SK-N-SH (cell line): ENCODE measurements at regions not wholly inside any gene's neighbourhood (a gene's known extent, or its start where the extent isn't known, plus 50 kb on each side); places are given as distances from the start of the nearest gene placed in this dataset.

Experiments
- CTCF ChIA-PET: fragments of 300-600, 350-600 bp; formaldehyde crosslinking; extraction: SDS; loops from one replicate; lab custom pipeline; 2021; lab: Yijun Ruan, JAX
- POLR2A ChIA-PET: fragments of 350-600 bp; sonication (Branson Sonifier 250); formaldehyde crosslinking; extraction: SDS; loops from one replicate; lab custom pipeline; 2020; ENCODE audit warnings: antibody characterized with exemption, inconsistent platforms; lab: Yijun Ruan, JAX
- DNase-seq: peaks from one replicate; pipeline ENCODE4 v3.0.0; 2012
- H2AFZ ChIP-seq: fragments of 200-600 bp; sonication (generic); 2 replicates; pipeline ENCODE4 v1.8.1; 2016; ENCODE audit warnings: antibody characterized with exemption, mild to moderate bottlenecking, low read depth
- H3F3A ChIP-seq: fragments of 200-600 bp; sonication (generic); replicated peaks from 2 replicates; pipeline ENCODE3; 2016; ENCODE audit warnings: antibody characterized with exemption, mild to moderate bottlenecking; ENCODE audit not compliant: insufficient read depth
- H3K27ac ChIP-seq, 2 experiments: fragments of 200-500 bp in 1 of 2; fragments of 200-600 bp in 1 of 2; sonication (Bioruptor generic) in 1 of 2; sonication (generic), shearing (Covaris generic) in 1 of 2; 2 replicates each; pipeline versions ENCODE4 v1.5.1 to v1.6.1; 2014 to 2016; ENCODE audit warnings: low read depth in 2 of 2, inconsistent platforms in 1 of 2, low read length in 1 of 2, mild to moderate bottlenecking in 1 of 2, mixed read lengths in 1 of 2
- H3K27me3 ChIP-seq: fragments of 200-600 bp; sonication (generic), shearing (Covaris generic); 2 replicates; pipeline ENCODE4 v1.6.1; 2016; ENCODE audit warnings: mixed run types; ENCODE audit not compliant: insufficient read depth
- H3K36me3 ChIP-seq, 2 experiments: fragments of 200-500 bp in 1 of 2; fragments of 200-600 bp in 1 of 2; sonication (Bioruptor generic) in 1 of 2; sonication (generic) in 1 of 2; replicated peaks in 1 of 2; 2 replicates each; pipeline versions ENCODE3 to v1.5.1; 2014 to 2016; ENCODE audit warnings: low read length in 1 of 2, mild to moderate bottlenecking in 1 of 2; ENCODE audit not compliant: insufficient read depth in 2 of 2, control insufficient read depth in 1 of 2
- H3K4me1 ChIP-seq, 2 experiments: fragments of 200-500 bp in 1 of 2; fragments of 200-600 bp in 1 of 2; sonication (Bioruptor generic) in 1 of 2; sonication (generic), shearing (Covaris generic) in 1 of 2; 2 replicates each; pipeline versions ENCODE4 v1.5.1 to v1.6.1; 2014 to 2016; ENCODE audit warnings: low read depth in 1 of 2, low read length in 1 of 2, mixed run types in 1 of 2; ENCODE audit not compliant: insufficient read depth in 2 of 2, control insufficient read depth in 1 of 2
- H3K4me2 ChIP-seq: fragments of 200-600 bp; sonication (generic), shearing (Covaris generic); 2 replicates; pipeline ENCODE4 v1.6.1; 2017; ENCODE audit warnings: mixed run types
- H3K4me3 ChIP-seq, 2 experiments: fragments of 200-500 bp in 1 of 2; fragments of 200-600 bp in 1 of 2; sonication (Bioruptor generic) in 1 of 2; sonication (generic), shearing (Covaris generic) in 1 of 2; 2 replicates each; pipeline versions ENCODE4 v1.5.1 to v1.8.1; 2014 to 2016; ENCODE audit warnings: low read depth in 2 of 2, inconsistent platforms in 1 of 2, low read length in 1 of 2, mild to moderate bottlenecking in 1 of 2, mixed read lengths in 1 of 2, moderate library complexity in 1 of 2
- H3K79me2 ChIP-seq: fragments of 200-600 bp; sonication (generic); 2 replicates; pipeline ENCODE4 v1.8.1; 2017; ENCODE audit warnings: mild to moderate bottlenecking; ENCODE audit not compliant: insufficient read depth
- H3K9ac ChIP-seq: fragments of 200-600 bp; sonication (generic); 2 replicates; pipeline ENCODE4 v1.6.1; 2017; ENCODE audit warnings: mixed run types
- H3K9me2 ChIP-seq: fragments of 200-600 bp; sonication (generic); 2 replicates; pipeline ENCODE4 v1.6.1; 2017; ENCODE audit warnings: mixed run types
- H3K9me3 ChIP-seq: fragments of 200-600 bp; sonication (generic); 2 replicates; pipeline ENCODE4 v1.6.1; 2017; ENCODE audit warnings: mixed run types, mild to moderate bottlenecking, moderate library complexity
- H4K20me1 ChIP-seq: fragments of 200-600 bp; sonication (generic); 2 replicates; pipeline ENCODE4 v1.6.1; 2017; ENCODE audit warnings: mild to moderate bottlenecking, mixed run types; ENCODE audit not compliant: insufficient read depth
- CHD2 ChIP-seq: fragments of 150-350 bp; IDR thresholded peaks from 2 replicates; pipeline ENCODE4 v1.6.1; 2018; ENCODE audit warnings: low read length; ENCODE audit not compliant: partially characterized antibody
- ELF1 ChIP-seq: IDR thresholded peaks from 2 replicates; pipeline ENCODE4 v1.4.0; 2012
- EP300 ChIP-seq, 2 experiments: IDR thresholded peaks; 2 replicates each; pipeline versions ENCODE4 v1.4.0 to v1.6.1; 2012; ENCODE audit warnings: borderline replicate concordance in 1 of 2, low read depth in 1 of 2, low read length in 1 of 2
- GABPA ChIP-seq: IDR thresholded peaks from 2 replicates; pipeline ENCODE4 v1.4.0; 2012; ENCODE audit warnings: low read depth, mild to moderate bottlenecking
- GATA2 ChIP-seq: sonication (generic); formaldehyde crosslinking; IDR thresholded peaks from 2 replicates; pipeline ENCODE4 v1.5.0; 2020; ENCODE audit warnings: mild to moderate bottlenecking, missing genetic modification reagents
- MXI1 ChIP-seq: IDR thresholded peaks from 2 replicates; pipeline ENCODE4 v1.6.1; 2012; ENCODE audit warnings: mild to moderate bottlenecking, low read depth, low read length, improper control_type of control experiment
- NRF1 ChIP-seq: IDR thresholded peaks from 2 replicates; pipeline ENCODE4 v1.6.1; 2012; ENCODE audit warnings: low read depth, mild to moderate bottlenecking, low read length
- POLR2AphosphoS5 ChIP-seq: IDR thresholded peaks from 2 replicates; pipeline ENCODE4 v1.6.1; 2012; ENCODE audit warnings: low read depth, low read length
- RAD21 ChIP-seq: IDR thresholded peaks from 2 replicates; pipeline ENCODE4 v1.6.1; 2012; ENCODE audit warnings: mild to moderate bottlenecking, low read length
- RCOR1 ChIP-seq: fragments of 150-350 bp; IDR thresholded peaks from 2 replicates; pipeline ENCODE4 v1.6.1; 2017; ENCODE audit warnings: antibody characterized with exemption, low read length
- SIN3A ChIP-seq: IDR thresholded peaks from 2 replicates; pipeline ENCODE4 v1.6.1; 2012; ENCODE audit warnings: low read depth, mild to moderate bottlenecking, low read length, moderate library complexity, borderline replicate concordance
- TAF1 ChIP-seq: IDR thresholded peaks from 2 replicates; pipeline ENCODE4 v1.6.1; 2012; ENCODE audit warnings: low read depth, mild to moderate bottlenecking, low read length, moderate library complexity, borderline replicate concordance
- TCF12 ChIP-seq: IDR thresholded peaks from 2 replicates; pipeline ENCODE4 v1.4.0; 2012
- WGBS: methylation state at CpG from one replicate; pipeline ENCODE4 v1.1.6; 2017; ENCODE audit warnings: low lambda C conversion rate; 5-methylcytosine and 5-hydroxymethylcytosine counted together
- TF ChIP-seq, protein P1 (sequence below): IDR thresholded peaks from 2 replicates; pipeline ENCODE4 v1.4.0; 2012; ENCODE audit warnings: low read depth, borderline replicate concordance
- TF ChIP-seq, protein P2 (sequence below): fragments of 150-350 bp; IDR thresholded peaks from 2 replicates; pipeline ENCODE4 v1.6.1; 2017; ENCODE audit warnings: antibody characterized with exemption, low read length, low read depth, borderline replicate concordance
- TF ChIP-seq, protein P3 (sequence below): IDR thresholded peaks from 2 replicates; pipeline ENCODE4 v1.6.1; 2012; ENCODE audit warnings: mild to moderate bottlenecking, low read depth, low read length, moderate library complexity
- TF ChIP-seq, protein P4 (sequence below): IDR thresholded peaks from 2 replicates; pipeline ENCODE4 v1.4.0; 2012; ENCODE audit warnings: low read depth
- TF ChIP-seq, protein P5 (sequence below): fragments of 200-600 bp; sonication (generic); IDR thresholded peaks from 2 replicates; pipeline ENCODE4 v1.6.1; 2017; ENCODE audit warnings: antibody characterized with exemption, mild to moderate bottlenecking, moderate library complexity

GRCh38 chr3:177749836-177750235 is 552.6 kb upstream of the TBL1XR1 start:
- Histone ChIP-seq H3K9me3 (no peaks in the 10 kb centered on the region), H3K9me2 (no peaks in the 10 kb centered on the region), H3K4me1 (peaks cover 0 to 37% of the 10 kb centered on the region in 2 experiments; a peak in 3 of 4 replicates), H3F3A (peaks cover 10% of the 10 kb centered on the region), H3K36me3 (no peaks in the 10 kb centered on the region), H3K4me2 (no peak overlapping the region), H3K27ac (no peak overlapping the region), H3K4me3 (no peak overlapping the region)
- 94% methylated on average over 1 of the region's 1 CpG for WGBS
- DNase-seq = no peak
- no peak for TF ChIP-seq GABPA
- no peak for TF ChIP-seq SIN3A
- TF ChIP-seq, all 33 proteins: peak for 0
- H3K27me3 ChIP-seq = no peaks in the 10 kb centered on the region
- no peaks in the 10 kb centered on the region for H4K20me1 ChIP-seq
- no peak overlapping the region for H3K9ac ChIP-seq
- ChIA-PET POLR2A (no interaction called here), CTCF (no interaction called here)
- no peak overlapping the region for H2AFZ ChIP-seq
- no peaks in the 10 kb centered on the region for H3K79me2 ChIP-seq

DNA sequence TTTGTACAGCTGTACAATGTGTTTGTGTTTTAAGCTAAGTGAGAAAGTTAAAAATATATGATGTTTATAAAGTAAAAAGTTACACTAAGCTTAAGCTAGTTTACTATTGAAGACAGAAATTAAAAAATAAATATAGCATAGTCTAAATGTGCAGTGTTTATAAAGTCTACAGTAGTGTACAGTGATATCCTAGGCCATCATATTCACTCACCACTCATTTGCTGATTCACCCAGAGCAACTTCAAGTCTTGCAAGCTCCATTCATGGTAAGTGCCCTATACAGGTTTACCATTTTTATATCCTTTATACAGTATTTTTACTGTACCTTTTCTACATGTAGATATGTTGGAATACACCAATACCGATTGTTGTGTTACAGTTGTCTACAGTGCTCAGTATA is 553.2 kb upstream of the TBL1XR1 start:
- H3K27me3 ChIP-seq = no peaks in the 10 kb centered on the region
- TF ChIP-seq MXI1 = no peak
- TF ChIP-seq, protein P1, sequence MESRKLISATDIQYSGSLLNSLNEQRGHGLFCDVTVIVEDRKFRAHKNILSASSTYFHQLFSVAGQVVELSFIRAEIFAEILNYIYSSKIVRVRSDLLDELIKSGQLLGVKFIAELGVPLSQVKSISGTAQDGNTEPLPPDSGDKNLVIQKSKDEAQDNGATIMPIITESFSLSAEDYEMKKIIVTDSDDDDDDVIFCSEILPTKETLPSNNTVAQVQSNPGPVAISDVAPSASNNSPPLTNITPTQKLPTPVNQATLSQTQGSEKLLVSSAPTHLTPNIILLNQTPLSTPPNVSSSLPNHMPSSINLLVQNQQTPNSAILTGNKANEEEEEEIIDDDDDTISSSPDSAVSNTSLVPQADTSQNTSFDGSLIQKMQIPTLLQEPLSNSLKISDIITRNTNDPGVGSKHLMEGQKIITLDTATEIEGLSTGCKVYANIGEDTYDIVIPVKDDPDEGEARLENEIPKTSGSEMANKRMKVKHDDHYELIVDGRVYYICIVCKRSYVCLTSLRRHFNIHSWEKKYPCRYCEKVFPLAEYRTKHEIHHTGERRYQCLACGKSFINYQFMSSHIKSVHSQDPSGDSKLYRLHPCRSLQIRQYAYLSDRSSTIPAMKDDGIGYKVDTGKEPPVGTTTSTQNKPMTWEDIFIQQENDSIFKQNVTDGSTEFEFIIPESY = no peak
- no peak for TF ChIP-seq RAD21
- TF ChIP-seq TCF12 = no peak
- no peak for TF ChIP-seq POLR2AphosphoS5
- TF ChIP-seq, protein P2, sequence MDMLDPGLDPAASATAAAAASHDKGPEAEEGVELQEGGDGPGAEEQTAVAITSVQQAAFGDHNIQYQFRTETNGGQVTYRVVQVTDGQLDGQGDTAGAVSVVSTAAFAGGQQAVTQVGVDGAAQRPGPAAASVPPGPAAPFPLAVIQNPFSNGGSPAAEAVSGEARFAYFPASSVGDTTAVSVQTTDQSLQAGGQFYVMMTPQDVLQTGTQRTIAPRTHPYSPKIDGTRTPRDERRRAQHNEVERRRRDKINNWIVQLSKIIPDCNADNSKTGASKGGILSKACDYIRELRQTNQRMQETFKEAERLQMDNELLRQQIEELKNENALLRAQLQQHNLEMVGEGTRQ = no peak
- TF ChIP-seq, protein P3, sequence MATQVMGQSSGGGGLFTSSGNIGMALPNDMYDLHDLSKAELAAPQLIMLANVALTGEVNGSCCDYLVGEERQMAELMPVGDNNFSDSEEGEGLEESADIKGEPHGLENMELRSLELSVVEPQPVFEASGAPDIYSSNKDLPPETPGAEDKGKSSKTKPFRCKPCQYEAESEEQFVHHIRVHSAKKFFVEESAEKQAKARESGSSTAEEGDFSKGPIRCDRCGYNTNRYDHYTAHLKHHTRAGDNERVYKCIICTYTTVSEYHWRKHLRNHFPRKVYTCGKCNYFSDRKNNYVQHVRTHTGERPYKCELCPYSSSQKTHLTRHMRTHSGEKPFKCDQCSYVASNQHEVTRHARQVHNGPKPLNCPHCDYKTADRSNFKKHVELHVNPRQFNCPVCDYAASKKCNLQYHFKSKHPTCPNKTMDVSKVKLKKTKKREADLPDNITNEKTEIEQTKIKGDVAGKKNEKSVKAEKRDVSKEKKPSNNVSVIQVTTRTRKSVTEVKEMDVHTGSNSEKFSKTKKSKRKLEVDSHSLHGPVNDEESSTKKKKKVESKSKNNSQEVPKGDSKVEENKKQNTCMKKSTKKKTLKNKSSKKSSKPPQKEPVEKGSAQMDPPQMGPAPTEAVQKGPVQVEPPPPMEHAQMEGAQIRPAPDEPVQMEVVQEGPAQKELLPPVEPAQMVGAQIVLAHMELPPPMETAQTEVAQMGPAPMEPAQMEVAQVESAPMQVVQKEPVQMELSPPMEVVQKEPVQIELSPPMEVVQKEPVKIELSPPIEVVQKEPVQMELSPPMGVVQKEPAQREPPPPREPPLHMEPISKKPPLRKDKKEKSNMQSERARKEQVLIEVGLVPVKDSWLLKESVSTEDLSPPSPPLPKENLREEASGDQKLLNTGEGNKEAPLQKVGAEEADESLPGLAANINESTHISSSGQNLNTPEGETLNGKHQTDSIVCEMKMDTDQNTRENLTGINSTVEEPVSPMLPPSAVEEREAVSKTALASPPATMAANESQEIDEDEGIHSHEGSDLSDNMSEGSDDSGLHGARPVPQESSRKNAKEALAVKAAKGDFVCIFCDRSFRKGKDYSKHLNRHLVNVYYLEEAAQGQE = no peak
- TF ChIP-seq GATA2 = no peak
- TF ChIP-seq, protein P4, sequence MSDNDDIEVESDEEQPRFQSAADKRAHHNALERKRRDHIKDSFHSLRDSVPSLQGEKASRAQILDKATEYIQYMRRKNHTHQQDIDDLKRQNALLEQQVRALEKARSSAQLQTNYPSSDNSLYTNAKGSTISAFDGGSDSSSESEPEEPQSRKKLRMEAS = no peak
- no peak for TF ChIP-seq RCOR1
- TF ChIP-seq, protein P5, sequence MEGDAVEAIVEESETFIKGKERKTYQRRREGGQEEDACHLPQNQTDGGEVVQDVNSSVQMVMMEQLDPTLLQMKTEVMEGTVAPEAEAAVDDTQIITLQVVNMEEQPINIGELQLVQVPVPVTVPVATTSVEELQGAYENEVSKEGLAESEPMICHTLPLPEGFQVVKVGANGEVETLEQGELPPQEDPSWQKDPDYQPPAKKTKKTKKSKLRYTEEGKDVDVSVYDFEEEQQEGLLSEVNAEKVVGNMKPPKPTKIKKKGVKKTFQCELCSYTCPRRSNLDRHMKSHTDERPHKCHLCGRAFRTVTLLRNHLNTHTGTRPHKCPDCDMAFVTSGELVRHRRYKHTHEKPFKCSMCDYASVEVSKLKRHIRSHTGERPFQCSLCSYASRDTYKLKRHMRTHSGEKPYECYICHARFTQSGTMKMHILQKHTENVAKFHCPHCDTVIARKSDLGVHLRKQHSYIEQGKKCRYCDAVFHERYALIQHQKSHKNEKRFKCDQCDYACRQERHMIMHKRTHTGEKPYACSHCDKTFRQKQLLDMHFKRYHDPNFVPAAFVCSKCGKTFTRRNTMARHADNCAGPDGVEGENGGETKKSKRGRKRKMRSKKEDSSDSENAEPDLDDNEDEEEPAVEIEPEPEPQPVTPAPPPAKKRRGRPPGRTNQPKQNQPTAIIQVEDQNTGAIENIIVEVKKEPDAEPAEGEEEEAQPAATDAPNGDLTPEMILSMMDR = no peak
- no peak for TF ChIP-seq GABPA
- no peak for TF ChIP-seq CHD2
- TF ChIP-seq ELF1 = no peak
- no peak for TF ChIP-seq TAF1
- TF ChIP-seq NRF1 = no peak
- no peak for TF ChIP-seq EP300 (IDR thresholded peaks at IDR 0.05; ENCODE audit: borderline replicate concordance in 1 of 2, low read depth in 1 of 2, low read length in 1 of 2)
- POLR2A ChIA-PET = no interaction called here
- WGBS = 100% methylated on average over 1 of the region's 1 CpG
- H3K9me3 ChIP-seq = no peaks in the 10 kb centered on the region
- H3K36me3 ChIP-seq = no peaks in the 10 kb centered on the region
- no peak overlapping the region for H3K9ac ChIP-seq
- H3K4me1 ChIP-seq = peaks cover 0 to 37% of the 10 kb centered on the region in 2 experiments; a peak in 3 of 4 replicates
- no peak overlapping the region for H3K27ac ChIP-seq
- no peaks in the 10 kb centered on the region for H4K20me1 ChIP-seq
- no peak overlapping the region for H3K4me3 ChIP-seq
- peaks cover 10% of the 10 kb centered on the region for H3F3A ChIP-seq
- CTCF ChIA-PET = no interaction called here
- no peak for DNase-seq
- no peaks in the 10 kb centered on the region for H3K9me2 ChIP-seq
- H2AFZ ChIP-seq = no peak overlapping the region
- H3K79me2 ChIP-seq = no peaks in the 10 kb centered on the region
- no peak overlapping the region for H3K4me2 ChIP-seq
